ENCODE measurements at regions not wholly inside any gene's neighbourhood (a gene's known extent, or its start where the extent isn't known, plus 50 kb on each side); places are given as distances from the start of the nearest gene placed in this dataset.

DNA sequence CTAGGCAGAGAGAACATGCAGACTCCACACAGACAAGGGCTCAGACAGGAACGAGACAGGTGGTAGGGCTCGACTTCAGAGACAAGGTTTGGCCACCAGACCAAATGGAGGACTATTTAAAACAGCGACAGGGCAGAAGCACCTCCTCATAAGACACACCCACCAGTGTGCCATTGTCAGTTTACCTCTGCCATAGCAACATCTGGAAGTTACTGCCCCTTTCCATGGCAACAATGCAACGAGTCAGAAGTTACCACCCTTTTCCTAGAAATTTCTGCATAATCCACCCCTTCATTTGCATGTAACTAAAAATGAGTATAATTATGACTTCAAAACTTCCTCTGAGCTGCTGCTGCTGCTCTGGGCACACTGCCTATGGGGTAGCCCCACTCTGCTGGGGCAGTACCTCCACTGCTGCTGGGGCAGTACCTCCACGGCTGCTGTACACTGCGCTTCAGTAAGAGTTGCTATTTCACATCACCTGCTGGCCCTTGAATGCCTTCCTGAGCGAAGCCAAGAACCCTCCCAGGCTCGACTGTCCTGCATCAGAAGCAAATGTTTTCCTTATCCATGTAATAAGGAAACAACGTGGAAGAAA lies 2222.3 kb upstream of the AGA start:
- Histone ChIP-seq H3K27me3 (ENCODE audit: insufficient read depth, low read length, poor library complexity) (no peaks in the 10 kb centered on the region), H2AFZ (ENCODE audit: low read depth, low read length) (no peak overlapping the region), H3K9ac (ENCODE audit: low read depth, low read length) (no peak overlapping the region), H3K36me3 (ENCODE audit: insufficient read depth, low read length) (no peaks in the 10 kb centered on the region), H3K4me3 (ENCODE audit: low read depth in 1 of 2, low read length in 2 of 2) (no peak overlapping the region), H3K27ac (ENCODE audit: low read length) (no peak overlapping the region), H3K79me2 (ENCODE audit: insufficient read depth, low read length) (no peaks in the 10 kb centered on the region), H3K9me3 (ENCODE audit: insufficient read depth, low read length, severe bottlenecking) (no peaks in the 10 kb centered on the region), H3K4me2 (ENCODE audit: insufficient read depth, low read length) (no peak overlapping the region), H3K4me1 (ENCODE audit: insufficient read depth, low read length) (no peaks in the 10 kb centered on the region), H4K20me1 (ENCODE audit: insufficient read depth, low read length) (no peaks in the 10 kb centered on the region)
- TF ChIP-seq EZH2 (IDR thresholded peaks at IDR 0.05; ENCODE audit: borderline replicate concordance, low read depth, low read length, severe bottlenecking): no peak
- TF ChIP-seq, protein P1, sequence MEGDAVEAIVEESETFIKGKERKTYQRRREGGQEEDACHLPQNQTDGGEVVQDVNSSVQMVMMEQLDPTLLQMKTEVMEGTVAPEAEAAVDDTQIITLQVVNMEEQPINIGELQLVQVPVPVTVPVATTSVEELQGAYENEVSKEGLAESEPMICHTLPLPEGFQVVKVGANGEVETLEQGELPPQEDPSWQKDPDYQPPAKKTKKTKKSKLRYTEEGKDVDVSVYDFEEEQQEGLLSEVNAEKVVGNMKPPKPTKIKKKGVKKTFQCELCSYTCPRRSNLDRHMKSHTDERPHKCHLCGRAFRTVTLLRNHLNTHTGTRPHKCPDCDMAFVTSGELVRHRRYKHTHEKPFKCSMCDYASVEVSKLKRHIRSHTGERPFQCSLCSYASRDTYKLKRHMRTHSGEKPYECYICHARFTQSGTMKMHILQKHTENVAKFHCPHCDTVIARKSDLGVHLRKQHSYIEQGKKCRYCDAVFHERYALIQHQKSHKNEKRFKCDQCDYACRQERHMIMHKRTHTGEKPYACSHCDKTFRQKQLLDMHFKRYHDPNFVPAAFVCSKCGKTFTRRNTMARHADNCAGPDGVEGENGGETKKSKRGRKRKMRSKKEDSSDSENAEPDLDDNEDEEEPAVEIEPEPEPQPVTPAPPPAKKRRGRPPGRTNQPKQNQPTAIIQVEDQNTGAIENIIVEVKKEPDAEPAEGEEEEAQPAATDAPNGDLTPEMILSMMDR (IDR thresholded peaks at IDR 0.05; ENCODE audit: borderline replicate concordance, extremely low read depth, low read length, poor library complexity, severe bottlenecking): no peak
- ATAC-seq (ENCODE audit: insufficient read depth, low read depth) (no peak), DNase-seq (no peak)

DNA sequence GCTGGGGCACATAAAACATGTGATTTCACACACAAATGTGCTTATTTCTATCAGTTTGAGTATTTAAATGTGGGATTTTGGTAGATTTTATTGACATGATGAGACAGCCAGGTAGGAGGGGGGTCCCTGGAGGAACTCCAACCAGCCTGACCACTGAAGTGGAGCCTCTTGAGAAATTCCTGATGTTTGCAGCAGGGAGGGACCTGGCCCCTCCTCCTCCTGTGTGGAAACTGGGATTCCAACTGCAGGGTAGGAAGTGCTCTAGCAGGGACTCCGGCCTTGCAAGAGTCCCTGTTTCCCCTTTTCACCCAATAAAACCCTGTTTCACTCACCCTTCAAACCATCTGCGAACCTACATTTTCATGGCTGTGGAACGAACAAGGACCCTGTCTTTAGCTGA lies 2224.0 kb upstream of the AGA start:
- no peak for TF ChIP-seq EZH2 (IDR thresholded peaks at IDR 0.05; ENCODE audit: borderline replicate concordance, low read depth, low read length, severe bottlenecking)
- TF ChIP-seq, protein P1 (IDR thresholded peaks at IDR 0.05; ENCODE audit: borderline replicate concordance, extremely low read depth, low read length, poor library complexity, severe bottlenecking): no peak
- H3K27me3 ChIP-seq (ENCODE audit: insufficient read depth, low read length, poor library complexity): no peaks in the 10 kb centered on the region
- DNase-seq: no peak

DNA sequence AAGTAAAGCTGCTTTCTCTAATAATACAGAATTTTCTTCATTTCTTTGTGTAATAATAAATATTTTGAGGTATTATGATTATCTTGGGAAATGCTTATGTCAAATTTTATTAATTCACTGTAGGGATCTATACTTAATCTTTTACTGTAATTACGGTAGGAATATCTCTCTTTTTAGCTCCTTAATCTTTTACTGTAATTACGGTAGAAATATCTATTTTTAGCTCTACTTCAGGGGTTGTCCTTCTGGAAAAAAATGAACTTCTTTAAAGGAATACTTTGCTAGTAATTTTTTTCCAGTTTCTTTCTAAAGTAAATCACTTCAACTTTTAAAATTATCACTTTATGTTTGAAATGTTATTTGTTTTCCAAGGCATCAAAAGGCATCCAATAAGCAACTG lies 2229.4 kb upstream of the AGA start:
- no peak for TF ChIP-seq EZH2 (IDR thresholded peaks at IDR 0.05; ENCODE audit: borderline replicate concordance, low read depth, low read length, severe bottlenecking)
- TF ChIP-seq, protein P1 (IDR thresholded peaks at IDR 0.05; ENCODE audit: borderline replicate concordance, extremely low read depth, low read length, poor library complexity, severe bottlenecking): no peak
- Histone ChIP-seq H3K4me2 (ENCODE audit: insufficient read depth, low read length) (no peak overlapping the region), H2AFZ (ENCODE audit: low read depth, low read length) (no peak overlapping the region), H3K4me1 (ENCODE audit: insufficient read depth, low read length) (no peaks in the 10 kb centered on the region), H4K20me1 (ENCODE audit: insufficient read depth, low read length) (no peaks in the 10 kb centered on the region), H3K79me2 (ENCODE audit: insufficient read depth, low read length) (no peaks in the 10 kb centered on the region), H3K36me3 (ENCODE audit: insufficient read depth, low read length) (no peaks in the 10 kb centered on the region), H3K9me3 (ENCODE audit: insufficient read depth, low read length, severe bottlenecking) (no peaks in the 10 kb centered on the region), H3K4me3 (ENCODE audit: low read depth in 1 of 2, low read length in 2 of 2) (no peak overlapping the region), H3K9ac (ENCODE audit: low read depth, low read length) (no peak overlapping the region), H3K27me3 (ENCODE audit: insufficient read depth, low read length, poor library complexity) (no peaks in the 10 kb centered on the region), H3K27ac (ENCODE audit: low read length) (no peak overlapping the region)
- DNase-seq (no peak), ATAC-seq (ENCODE audit: insufficient read depth, low read depth) (no peak)

More for the DNA sequence above, 2224.0 kb upstream of the AGA start:
- Histone ChIP-seq H3K4me1 (ENCODE audit: insufficient read depth, low read length) (no peaks in the 10 kb centered on the region), H3K36me3 (ENCODE audit: insufficient read depth, low read length) (no peaks in the 10 kb centered on the region), H4K20me1 (ENCODE audit: insufficient read depth, low read length) (no peaks in the 10 kb centered on the region), H3K9ac (ENCODE audit: low read depth, low read length) (no peak overlapping the region), H3K79me2 (ENCODE audit: insufficient read depth, low read length) (no peaks in the 10 kb centered on the region), H3K4me2 (ENCODE audit: insufficient read depth, low read length) (no peak overlapping the region), H2AFZ (ENCODE audit: low read depth, low read length) (no peak overlapping the region), H3K9me3 (ENCODE audit: insufficient read depth, low read length, severe bottlenecking) (no peaks in the 10 kb centered on the region), H3K4me3 (ENCODE audit: low read depth in 1 of 2, low read length in 2 of 2) (no peak overlapping the region), H3K27ac (ENCODE audit: low read length) (no peak overlapping the region)
- no peak for ATAC-seq (ENCODE audit: insufficient read depth, low read depth)
